Naive thymus-derived CD4-positive, alpha-beta T cell (primary cell): ENCODE measurements at regions not wholly inside any gene's neighbourhood (a gene's known extent, or its start where the extent isn't known, plus 50 kb on each side); places are given as distances from the start of the nearest gene placed in this dataset.
"Not testable (repeated sequence)": the region's sequence is repeated elsewhere in the genome, so short reads cannot be mapped to it uniquely, and the experiment has no call there.

Source experiments
- ATAC-seq: fragments of 150-1000 bp; cut with Tn5 transposase; 2 replicates; pipeline ENCODE4 v1.10.0; 2021; ENCODE audit warnings: mild to moderate bottlenecking, moderate library complexity
- CTCF ChIA-PET: fragments of 350-600 bp; sonication (Branson Sonifier 250); formaldehyde crosslinking; loops from one replicate; lab custom pipeline; 2021; ENCODE audit warnings: antibody characterized with exemption; lab: Charles Lee
- POLR2A ChIA-PET: fragments of 350-600 bp; sonication (Branson Sonifier 250); formaldehyde crosslinking; loops from one replicate; lab custom pipeline; 2021; ENCODE audit warnings: antibody characterized with exemption, inconsistent platforms; lab: Charles Lee
- DNase-seq, 9 donors: peaks; one replicate each; pipeline versions ENCODE4 v3.0.0 to v3.0.0-alpha.2; 2020 to 2022; ENCODE audit warnings: mixed read lengths in 1 of 9
- H3K27ac ChIP-seq: one replicate; pipeline ENCODE4 v1.7.0; 2013; ENCODE audit warnings: mild to moderate bottlenecking, low read depth, low read length, moderate library complexity
- H3K27me3 ChIP-seq, 2 donors: one replicate each; pipeline ENCODE4 v1.7.0; 2013; ENCODE audit warnings: low read length in 2 of 2, mild to moderate bottlenecking in 2 of 2, moderate library complexity in 2 of 2; ENCODE audit not compliant: control insufficient read depth in 2 of 2, insufficient read depth in 2 of 2
- H3K36me3 ChIP-seq, 3 experiments: 1 replicate in 2 of 3; 2 replicates in 1 of 3; pipeline ENCODE4 v1.7.0; 2013; ENCODE audit warnings: low read length in 3 of 3, mild to moderate bottlenecking in 3 of 3, moderate library complexity in 1 of 3; ENCODE audit not compliant: insufficient read depth in 3 of 3, control insufficient read depth in 2 of 3
- H3K4me1 ChIP-seq, 2 donors: one replicate each; pipeline ENCODE4 v1.7.0; 2013; ENCODE audit warnings: low read length in 2 of 2, mild to moderate bottlenecking in 2 of 2, moderate library complexity in 1 of 2; ENCODE audit not compliant: control insufficient read depth in 2 of 2, insufficient read depth in 2 of 2
- H3K4me3 ChIP-seq: 2 replicates; pipeline ENCODE4 v1.7.0; 2013; ENCODE audit warnings: mild to moderate bottlenecking, low read length
- H3K9me3 ChIP-seq, 3 experiments: 1 replicate in 2 of 3; 2 replicates in 1 of 3; pipeline ENCODE4 v1.7.0; 2013; ENCODE audit warnings: low read length in 3 of 3; ENCODE audit not compliant: control insufficient read depth in 2 of 3
- H3K27ac Mint-ChIP-seq, 9 donors: one replicate each; pipeline ENCODE4 v1.8.0; 2020 to 2022; ENCODE audit warnings: mixed read lengths in 9 of 9, mild to moderate bottlenecking in 8 of 9, moderate library complexity in 5 of 9, inconsistent platforms in 2 of 9
- H3K27me3 Mint-ChIP-seq, 5 donors: one replicate each; pipeline ENCODE4 v1.8.0; 2021 to 2022; ENCODE audit warnings: mixed read lengths in 5 of 5, mild to moderate bottlenecking in 1 of 5
- H3K36me3 Mint-ChIP-seq, 5 donors: one replicate each; pipeline ENCODE4 v1.8.0; 2020 to 2022; ENCODE audit warnings: mixed read lengths in 5 of 5, mild to moderate bottlenecking in 3 of 5, inconsistent platforms in 1 of 5
- H3K4me1 Mint-ChIP-seq, 7 donors: one replicate each; pipeline ENCODE4 v1.8.0; 2020 to 2022; ENCODE audit warnings: mixed read lengths in 7 of 7, mild to moderate bottlenecking in 3 of 7, inconsistent platforms in 1 of 7
- H3K4me3 Mint-ChIP-seq, 10 donors: one replicate each; pipeline ENCODE4 v1.8.0; 2020 to 2022; ENCODE audit warnings: mild to moderate bottlenecking in 10 of 10, mixed read lengths in 10 of 10, moderate library complexity in 6 of 10, inconsistent platforms in 2 of 10
- H3K9me3 Mint-ChIP-seq, 11 donors: one replicate each; pipeline ENCODE4 v1.8.0; 2020 to 2022; ENCODE audit warnings: mixed read lengths in 11 of 11, mild to moderate bottlenecking in 4 of 11, inconsistent platforms in 1 of 11, moderate library complexity in 1 of 11
- intact Hi-C, 2 donors: fragments of 100-400 bp; cut with micrococcal nuclease; formaldehyde crosslinking; loops; one replicate each; pipeline ENCODE4 v1.15.1; 2023

GRCh38 chr19:28316464-28316863, 896.5 kb downstream of the UQCRFS1 start:
- no peak overlapping the region for H3K4me3 ChIP-seq
- no peaks in the 10 kb centered on the region for H3K4me1 ChIP-seq
- H3K9me3 ChIP-seq, result no peaks in the 10 kb centered on the region
- H3K27me3 ChIP-seq, result no peaks in the 10 kb centered on the region
- no peak for DNase-seq
- intact Hi-C loops, result no loop called here
- no peaks in the 10 kb centered on the region for H3K36me3 ChIP-seq
- no peak overlapping the region for H3K27ac Mint-ChIP-seq
- H3K27ac ChIP-seq, result no peak overlapping the region
- ChIA-PET POLR2A (no interaction called here), CTCF (no interaction called here)
- peaks cover 0 to 4% (median 0%) of the 10 kb centered on the region in 11 donors for H3K9me3 Mint-ChIP-seq
- peaks cover 0 to 4% (median 0%) of the 10 kb centered on the region in 5 donors for H3K36me3 Mint-ChIP-seq
- ATAC-seq, result no peak
- no peaks in the 10 kb centered on the region for H3K4me1 Mint-ChIP-seq
- peaks cover 0 to 10% (median 0%) of the 10 kb centered on the region in 5 donors for H3K27me3 Mint-ChIP-seq
- no peak overlapping the region for H3K4me3 Mint-ChIP-seq

DNA sequence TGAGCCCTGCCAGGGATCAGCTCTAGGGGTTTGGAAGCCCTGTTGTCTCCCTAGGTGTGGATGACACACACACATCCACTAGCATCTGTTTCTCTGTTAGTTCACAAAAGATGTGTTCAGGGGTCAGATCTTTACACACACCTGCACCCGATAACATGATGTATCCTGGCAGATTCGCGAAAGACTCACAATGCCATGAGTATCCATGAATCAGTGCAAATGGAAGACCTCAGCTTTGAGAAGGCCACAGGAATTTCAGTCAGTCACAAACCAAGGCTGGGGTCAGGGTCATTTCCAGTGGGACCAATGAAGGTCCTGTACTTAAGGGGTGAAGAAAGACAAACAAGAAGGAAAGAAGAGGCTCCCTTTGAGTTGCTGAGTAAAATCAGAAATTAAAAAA, 898.2 kb downstream of the UQCRFS1 start:
- no peaks in the 10 kb centered on the region for H3K4me1 Mint-ChIP-seq
- Histone ChIP-seq H3K36me3 (no peaks in the 10 kb centered on the region), H3K27ac (no peak overlapping the region), H3K4me1 (no peaks in the 10 kb centered on the region), H3K9me3 (no peaks in the 10 kb centered on the region), H3K27me3 (no peaks in the 10 kb centered on the region), H3K4me3 (no peak overlapping the region)
- POLR2A ChIA-PET, result no interaction called here
- CTCF ChIA-PET, result no interaction called here
- no peak overlapping the region for H3K27ac Mint-ChIP-seq
- H3K9me3 Mint-ChIP-seq, result peaks cover 0 to 4% (median 0%) of the 10 kb centered on the region in 11 donors
- peaks cover 0 to 4% (median 0%) of the 10 kb centered on the region in 5 donors for H3K36me3 Mint-ChIP-seq
- ATAC-seq, result no peak
- no peak overlapping the region for H3K4me3 Mint-ChIP-seq
- DNase-seq, result no peak
- peaks cover 0 to 10% (median 0%) of the 10 kb centered on the region in 5 donors for H3K27me3 Mint-ChIP-seq
- intact Hi-C loops, result no loop called here

- H3K36me3 ChIP-seq, result no peaks in the 10 kb centered on the region
- ChIA-PET CTCF (no interaction called here), POLR2A (no interaction called here)
- H3K27ac ChIP-seq, result no peak overlapping the region
- Mint-ChIP-seq H3K4me1 (no peaks in the 10 kb centered on the region), H3K36me3 (peaks cover 0 to 4% (median 0%) of the 10 kb centered on the region in 5 donors), H3K9me3 (peaks cover 0 to 4% (median 0%) of the 10 kb centered on the region in 11 donors), H3K27me3 (peaks cover 0 to 10% (median 0%) of the 10 kb centered on the region in 5 donors), H3K4me3 (no peak overlapping the region), H3K27ac (no peak overlapping the region)
- H3K4me3 ChIP-seq, result no peak overlapping the region
- intact Hi-C loops, result no loop called here
- no peaks in the 10 kb centered on the region for H3K9me3 ChIP-seq
- H3K27me3 ChIP-seq, result no peaks in the 10 kb centered on the region
- no peaks in the 10 kb centered on the region for H3K4me1 ChIP-seq
- no peak for DNase-seq
- no peak for ATAC-seq
Observed at GRCh38 chr19:28314287-28314686, 898.7 kb downstream of the UQCRFS1 start.

- H3K4me3 ChIP-seq, result no peak overlapping the region
- H3K27ac ChIP-seq, result no peak overlapping the region
- H3K27me3 ChIP-seq, result no peaks in the 10 kb centered on the region
- POLR2A ChIA-PET, result no interaction called here
- Mint-ChIP-seq H3K9me3 (peaks cover 0 to 7% (median 0%) of the 10 kb centered on the region in 11 donors), H3K4me1 (no peaks in the 10 kb centered on the region), H3K27me3 (peaks cover 0 to 8% (median 0%) of the 10 kb centered on the region in 5 donors), H3K36me3 (peaks cover 0 to 4% (median 0%) of the 10 kb centered on the region in 5 donors), H3K27ac (no peak overlapping the region), H3K4me3 (no peak overlapping the region)
- DNase-seq (no peak), ATAC-seq (no peak)
- intact Hi-C loops, result no loop called here
- H3K9me3 ChIP-seq, result no peaks in the 10 kb centered on the region
- CTCF ChIA-PET, result no interaction called here
- H3K4me1 ChIP-seq, result no peaks in the 10 kb centered on the region
- H3K36me3 ChIP-seq, result no peaks in the 10 kb centered on the region
Observed at GRCh38 chr19:28313633-28314032, 899.3 kb downstream of the UQCRFS1 start.

GRCh38 chr19:28312269-28312668, 900.7 kb downstream of the UQCRFS1 start:
- Mint-ChIP-seq H3K27me3 (peaks cover 0 to 3% (median 0%) of the 10 kb centered on the region in 5 donors), H3K36me3 (peaks cover 0 to 4% (median 0%) of the 10 kb centered on the region in 5 donors)
- POLR2A ChIA-PET, result no interaction called here

GRCh38 chr19:28310829-28311228, 902.1 kb downstream of the UQCRFS1 start:
- H3K27ac ChIP-seq, H3K27me3 ChIP-seq, H3K36me3 ChIP-seq, CTCF ChIA-PET, H3K9me3 Mint-ChIP-seq, H3K4me3 Mint-ChIP-seq, intact Hi-C loops, H3K27me3 Mint-ChIP-seq, H3K27ac Mint-ChIP-seq, H3K4me1 ChIP-seq, ATAC-seq, DNase-seq, POLR2A ChIA-PET, H3K4me1 Mint-ChIP-seq, H3K9me3 ChIP-seq, H3K36me3 Mint-ChIP-seq, H3K4me3 ChIP-seq: not testable (repeated sequence)

More at GRCh38 chr19:28312269-28312668, 900.7 kb downstream of the UQCRFS1 start:
- no peak overlapping the region for H3K27ac ChIP-seq
- H3K4me3 Mint-ChIP-seq, result no peak overlapping the region
- intact Hi-C loops, result no loop called here
- H3K27ac Mint-ChIP-seq, result no peak overlapping the region
- H3K36me3 ChIP-seq, result no peaks in the 10 kb centered on the region
- no peaks in the 10 kb centered on the region for H3K4me1 ChIP-seq
- ATAC-seq (no peak), DNase-seq (no peak)
- no peaks in the 10 kb centered on the region for H3K4me1 Mint-ChIP-seq
- CTCF ChIA-PET, result no interaction called here
- no peaks in the 10 kb centered on the region for H3K9me3 ChIP-seq
- H3K9me3 Mint-ChIP-seq, result peaks cover 0 to 9% (median 4%) of the 10 kb centered on the region in 11 donors
- no peak overlapping the region for H3K4me3 ChIP-seq
- H3K27me3 ChIP-seq, result no peaks in the 10 kb centered on the region

GRCh38 chr19:28309070-28309469, 903.9 kb downstream of the UQCRFS1 start:
- ChIA-PET CTCF (no interaction called here), POLR2A (no interaction called here)
- no peak for ATAC-seq
- Histone ChIP-seq H3K4me1 (no peaks in the 10 kb centered on the region), H3K9me3 (no peaks in the 10 kb centered on the region), H3K4me3 (no peak overlapping the region), H3K36me3 (no peaks in the 10 kb centered on the region), H3K27ac (no peak overlapping the region), H3K27me3 (no peaks in the 10 kb centered on the region)
- no peak for DNase-seq
- Mint-ChIP-seq H3K4me3 (no peak overlapping the region), H3K27me3 (no peaks in the 10 kb centered on the region), H3K4me1 (no peaks in the 10 kb centered on the region), H3K27ac (no peak overlapping the region), H3K36me3 (peaks cover 0 to 4% (median 0%) of the 10 kb centered on the region in 5 donors), H3K9me3 (peaks cover 0 to 11% (median 4%) of the 10 kb centered on the region in 11 donors)
- intact Hi-C loops, result no loop called here
